Endothelial cell of umbilical vein (primary cell): ENCODE measurements at regions not wholly inside any gene's neighbourhood (a gene's known extent, or its start where the extent isn't known, plus 50 kb on each side); places are given as distances from the start of the nearest gene placed in this dataset.

ENCODE experiments used
- BruUV-seq: library from RNA; stranded (reverse); fragments of 400-500 nt; replicated peaks from 2 replicates; lab custom pipeline; 2021; lab: Mats Ljungman, UMichigan
- CTCF ChIA-PET: fragments of 300-600, 350-600 bp; sonication (Branson Sonifier 250); formaldehyde crosslinking; loops from one replicate; lab custom pipeline; 2021; ENCODE audit warnings: antibody characterized with exemption, inconsistent platforms; lab: Charles Lee
- POLR2A ChIA-PET: fragments of 300-600, 350-600 bp; sonication (Branson Sonifier 250); formaldehyde crosslinking; loops from one replicate; lab custom pipeline; 2021; ENCODE audit warnings: antibody characterized with exemption, inconsistent platforms; lab: Charles Lee
- DNase-seq: peaks from one replicate; pipeline ENCODE4 v3.0.0-alpha.2; 2011; ENCODE audit warnings: low read depth, low spot score
- FAIRE-seq: peaks from 2 replicates; lab custom pipeline; 2011; peaks lifted over from hg19 to GRCh38; lab: Jason Lieb, UNC
- H2AFZ ChIP-seq: 2 replicates; pipeline ENCODE4 v1.6.0; 2012; ENCODE audit warnings: low read depth, low read length, control low read depth, inconsistent platforms
- H3K27ac ChIP-seq: 2 replicates; pipeline ENCODE4 v1.5.1; 2011; ENCODE audit warnings: low read depth, mild to moderate bottlenecking, control low read depth, low read length, moderate library complexity; ENCODE audit not compliant: insufficient read depth
- H3K27me3 ChIP-seq, 2 experiments: 2 replicates each; pipeline versions ENCODE4 v1.6.0 to v1.6.1; 2011; ENCODE audit warnings: low read length in 2 of 2, mixed read lengths in 1 of 2; ENCODE audit not compliant: control insufficient read depth in 2 of 2, insufficient read depth in 2 of 2
- H3K36me3 ChIP-seq, 2 experiments: 2 replicates in 1 of 2; 3 replicates in 1 of 2; pipeline ENCODE4 v1.5.1; 2011; ENCODE audit warnings: low read length in 2 of 2, mild to moderate bottlenecking in 1 of 2, moderate library complexity in 1 of 2; ENCODE audit not compliant: control insufficient read depth in 2 of 2, insufficient read depth in 2 of 2; ENCODE audit errors: extremely low read depth in 1 of 2
- H3K4me1 ChIP-seq: 3 replicates; pipeline ENCODE4 v1.5.1; 2011; ENCODE audit warnings: mild to moderate bottlenecking, low read length; ENCODE audit not compliant: control insufficient read depth, insufficient read depth; ENCODE audit errors: extremely low read depth
- H3K4me2 ChIP-seq: 2 replicates; pipeline ENCODE4 v1.6.1; 2011; ENCODE audit warnings: low read length, control low read depth, mixed read lengths; ENCODE audit not compliant: insufficient read depth
- H3K4me3 ChIP-seq, 3 experiments: fragments of 200-600 bp in 1 of 3; sonication (generic), shearing (Covaris generic) in 1 of 3; replicated peaks in 1 of 3; 2 replicates each; pipeline ENCODE4 v1.5.1; 2011 to 2016; ENCODE audit warnings: control low read depth in 3 of 3, low read length in 3 of 3, mild to moderate bottlenecking in 2 of 3, inconsistent platforms in 1 of 3, low read depth in 1 of 3, moderate library complexity in 1 of 3; ENCODE audit not compliant: insufficient read depth in 1 of 3
- H3K79me2 ChIP-seq: 2 replicates; pipeline ENCODE4 v1.6.0; 2012; ENCODE audit warnings: low read length, inconsistent platforms; ENCODE audit not compliant: control insufficient read depth, insufficient read depth
- H3K9ac ChIP-seq: replicated peaks from 2 replicates; pipeline ENCODE3; 2011; ENCODE audit warnings: low read length, control low read depth; ENCODE audit not compliant: insufficient read depth; ENCODE audit errors: extremely low read depth
- H3K9me1 ChIP-seq: replicated peaks from 3 replicates; pipeline ENCODE4 v1.6.0; 2011; ENCODE audit warnings: mild to moderate bottlenecking, low read length; ENCODE audit not compliant: control insufficient read depth, insufficient read depth; ENCODE audit errors: extremely low read depth
- H3K9me3 ChIP-seq: replicated peaks from 2 replicates; pipeline ENCODE4 v1.5.1; 2012; ENCODE audit warnings: low read length, inconsistent platforms; ENCODE audit not compliant: control insufficient read depth, insufficient read depth
- H4K20me1 ChIP-seq: replicated peaks from 2 replicates; pipeline ENCODE3; 2011; ENCODE audit warnings: mild to moderate bottlenecking, low read length; ENCODE audit not compliant: control insufficient read depth, insufficient read depth; ENCODE audit errors: extremely low read depth
- CTCF ChIP-seq, 2 donors: IDR thresholded peaks; 1 replicate in 1 of 2; 2 replicates in 1 of 2; pipeline ENCODE4 v1.5.1; 2011; ENCODE audit warnings: low read length in 2 of 2, mild to moderate bottlenecking in 2 of 2, moderate library complexity in 2 of 2, control low read depth in 1 of 2, inconsistent platforms in 1 of 2, low read depth in 1 of 2; ENCODE audit not compliant: insufficient read depth in 1 of 2; ENCODE audit errors: extremely low read depth in 1 of 2
- EZH2 ChIP-seq: IDR thresholded peaks from 2 replicates; pipeline ENCODE4 v1.6.1; 2012; ENCODE audit warnings: borderline replicate concordance, low read depth, mild to moderate bottlenecking, moderate library complexity, low read length, inconsistent platforms; ENCODE audit not compliant: severe bottlenecking
- FOS ChIP-seq: IDR thresholded peaks from 2 replicates; pipeline ENCODE4 v1.6.1; 2011; ENCODE audit warnings: mild to moderate bottlenecking, low read length, moderate library complexity, borderline replicate concordance; ENCODE audit not compliant: insufficient read depth
- GATA2 ChIP-seq: IDR thresholded peaks from 2 replicates; pipeline ENCODE4 v1.7.0; 2011; ENCODE audit warnings: low read depth, mild to moderate bottlenecking, moderate library complexity, mixed read lengths, low read length; ENCODE audit not compliant: insufficient read length, insufficient read depth
- JUN ChIP-seq: IDR thresholded peaks from 2 replicates; pipeline ENCODE4 v1.6.1; 2011; ENCODE audit warnings: borderline replicate concordance, low read depth; ENCODE audit not compliant: insufficient read length, insufficient read depth
- MYC ChIP-seq: IDR thresholded peaks from one replicate; pipeline ENCODE4 v1.6.1; 2011; ENCODE audit warnings: mild to moderate bottlenecking, low read depth, low read length
- POLR2A ChIP-seq: IDR thresholded peaks from 2 replicates; pipeline ENCODE4 v1.6.1; 2012; ENCODE audit warnings: low read depth, mild to moderate bottlenecking, control low read depth, low read length
- POLR2AphosphoS5 ChIP-seq: IDR thresholded peaks from 2 replicates; pipeline ENCODE4 v1.6.1; 2012; ENCODE audit warnings: low read depth, mild to moderate bottlenecking, control low read depth, low read length, moderate library complexity; ENCODE audit not compliant: insufficient read depth
- dilution Hi-C: fragments of 300-500 bp; cut with MboI; formaldehyde crosslinking; loops from one replicate; pipeline ENCODE4 v1.15.0; 2019; ENCODE audit warnings: low sequenced_read_pairs; ENCODE audit not compliant: extremely low pct_ligation_motif_present
- intact Hi-C: fragments of 100-400 bp; cut with micrococcal nuclease; formaldehyde crosslinking; loops from one replicate; pipeline ENCODE4 v1.10.0; 2022
- TF ChIP-seq, protein P1 (sequence below): IDR thresholded peaks from 2 replicates; pipeline ENCODE4 v1.6.1; 2011; ENCODE audit not compliant: insufficient read depth, insufficient read length

DNA sequence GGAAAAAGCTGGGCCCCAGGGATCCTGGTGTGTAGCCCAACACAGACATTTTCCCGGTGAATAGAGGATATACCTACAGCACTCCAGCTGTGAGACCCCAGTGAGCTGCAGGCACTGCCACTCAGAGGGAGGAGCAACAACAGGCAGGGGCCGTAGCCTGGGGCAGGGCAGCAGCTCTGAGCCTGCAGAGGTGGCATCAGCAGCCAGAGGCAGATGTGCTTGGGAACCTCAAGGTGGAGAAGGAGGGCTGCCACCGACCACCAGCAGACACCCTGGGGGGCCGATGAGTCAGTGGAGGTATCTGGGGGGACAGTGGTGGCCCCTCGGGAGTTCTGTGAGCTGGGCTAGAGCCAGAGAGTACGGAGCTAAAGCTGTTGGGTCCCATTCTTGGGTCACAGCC is 110.2 kb upstream of the GDF10 start:
- Histone ChIP-seq H3K4me3 (no peak overlapping the region), H3K9me1 (no peaks in the 10 kb centered on the region), H3K36me3 (no peaks in the 10 kb centered on the region), H3K27me3 (no peaks in the 10 kb centered on the region), H3K9ac (no peak overlapping the region), H3K9me3 (no peaks in the 10 kb centered on the region), H3K79me2 (no peaks in the 10 kb centered on the region), H3K4me1 (no peaks in the 10 kb centered on the region), H2AFZ (no peak overlapping the region), H3K4me2 (no peak overlapping the region), H3K27ac (no peak overlapping the region), H4K20me1 (no peaks in the 10 kb centered on the region)
- dilution Hi-C loops (no loop called here), intact Hi-C loops (no loop called here)
- DNase-seq: no peak
- no peak for FAIRE-seq
- no peak for TF ChIP-seq MYC
- TF ChIP-seq JUN: no peak
- TF ChIP-seq FOS: no peak
- no peak for TF ChIP-seq CTCF (IDR thresholded peaks at IDR 0.05; ENCODE audit: extremely low read depth in 1 of 2, insufficient read depth in 1 of 2, low read depth in 1 of 2, low read length in 2 of 2)
- TF ChIP-seq EZH2: no peak
- no TSS peak for BruUV-seq
- CTCF ChIA-PET: no interaction called here
- POLR2A ChIA-PET: no interaction called here

DNA sequence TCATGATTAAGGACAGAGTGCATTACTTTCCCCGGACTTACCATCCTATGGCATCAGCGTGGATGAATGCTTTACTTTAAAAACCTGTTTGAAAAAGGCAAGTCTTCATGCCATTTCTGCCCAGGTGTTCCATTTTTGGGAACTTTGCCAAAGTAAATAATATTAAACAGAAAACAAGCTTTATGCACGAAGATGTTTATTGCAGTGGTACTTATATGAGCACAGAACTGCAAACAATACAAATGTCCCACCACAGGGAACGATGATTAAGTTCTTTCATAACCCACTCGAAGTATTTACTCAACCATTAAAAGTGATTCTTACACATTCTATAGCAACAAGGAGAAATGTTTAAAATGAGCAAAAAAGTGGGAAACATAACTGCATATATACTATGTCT is 109.7 kb upstream of the GDF10 start:
- Histone ChIP-seq H3K9me3 (no peaks in the 10 kb centered on the region), H4K20me1 (no peaks in the 10 kb centered on the region), H3K9ac (no peak overlapping the region), H3K79me2 (no peaks in the 10 kb centered on the region), H3K4me2 (no peak overlapping the region), H3K4me3 (no peak overlapping the region), H3K27me3 (no peaks in the 10 kb centered on the region), H2AFZ (no peak overlapping the region), H3K36me3 (no peaks in the 10 kb centered on the region), H3K9me1 (no peaks in the 10 kb centered on the region), H3K4me1 (no peaks in the 10 kb centered on the region), H3K27ac (no peak overlapping the region)
- dilution Hi-C loops: no loop called here
- POLR2A ChIA-PET: no interaction called here
- TF ChIP-seq POLR2A (no peak), MYC (no peak), JUN (no peak), CTCF (IDR thresholded peaks at IDR 0.05; ENCODE audit: extremely low read depth in 1 of 2, insufficient read depth in 1 of 2, low read depth in 1 of 2, low read length in 2 of 2) (no peak), GATA2 (no peak), POLR2AphosphoS5 (no peak), FOS (no peak), EZH2 (no peak)
- TF ChIP-seq, protein P1, sequence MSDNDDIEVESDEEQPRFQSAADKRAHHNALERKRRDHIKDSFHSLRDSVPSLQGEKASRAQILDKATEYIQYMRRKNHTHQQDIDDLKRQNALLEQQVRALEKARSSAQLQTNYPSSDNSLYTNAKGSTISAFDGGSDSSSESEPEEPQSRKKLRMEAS: no peak
- BruUV-seq: no TSS peak
- CTCF ChIA-PET: no interaction called here
- intact Hi-C loops: no loop called here
- no peak for FAIRE-seq
- no peak for DNase-seq
